ENCODE measurements at regions not wholly inside any gene's neighbourhood (a gene's known extent, or its start where the extent isn't known, plus 50 kb on each side); places are given as distances from the start of the nearest gene placed in this dataset.

DNA sequence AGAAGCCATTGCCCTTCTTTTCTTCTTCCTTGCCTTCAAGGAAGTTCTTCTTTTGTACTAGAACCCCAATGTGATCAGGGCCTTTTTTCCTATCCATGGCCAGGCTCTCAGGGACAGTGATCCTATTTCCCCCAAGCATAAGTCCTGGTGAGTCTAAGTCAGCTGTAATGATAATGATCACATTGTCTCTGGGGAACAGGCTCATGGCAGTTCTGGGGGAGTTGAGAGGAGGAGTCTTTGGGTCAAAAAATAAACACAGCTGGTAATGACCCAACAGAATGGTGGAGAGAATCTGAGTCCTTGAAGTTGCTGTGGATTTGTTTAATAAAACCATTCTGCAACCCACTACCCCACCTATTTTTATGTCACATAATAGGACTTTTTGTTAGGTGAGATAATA is 96.6 kb downstream of the SOCS6 start:
- Histone ChIP-seq H3K4me2 (ENCODE audit: low read depth, low read length) (no peak overlapping the region), H3K9ac (ENCODE audit: low read length) (no peak overlapping the region), H3F3A (ENCODE audit: insufficient read depth, low read length) (no peaks in the 10 kb centered on the region), H3K36me3 (replicated peaks; ENCODE audit: insufficient read depth, low read length) (no peaks in the 10 kb centered on the region), H3K9me3 (replicated peaks; ENCODE audit: insufficient read depth, low read length) (no peaks in the 10 kb centered on the region), H3K79me2 (ENCODE audit: low read length) (no peaks in the 10 kb centered on the region), H3K4me3 (ENCODE audit: low read length) (no peak overlapping the region), H3K9me2 (replicated peaks; ENCODE audit: insufficient read depth, low read length) (no peaks in the 10 kb centered on the region), H2AFZ (ENCODE audit: low read length) (no peak overlapping the region), H3K27ac (ENCODE audit: low read length) (no peak overlapping the region), H4K20me1 (ENCODE audit: insufficient read depth, low read length) (no peaks in the 10 kb centered on the region), H3K4me1 (ENCODE audit: low read length) (no peaks in the 10 kb centered on the region), H3K27me3 (replicated peaks; ENCODE audit: insufficient read depth, low read length) (no peaks in the 10 kb centered on the region)
- TF ChIP-seq EZH2 (optimal IDR thresholded peaks at IDR 0.05; ENCODE audit: low read depth, low read length) (no peak), EZH2phosphoT487 (IDR thresholded peaks at IDR 0.05; ENCODE audit: low read length) (no peak)
- TF ChIP-seq, protein P1, sequence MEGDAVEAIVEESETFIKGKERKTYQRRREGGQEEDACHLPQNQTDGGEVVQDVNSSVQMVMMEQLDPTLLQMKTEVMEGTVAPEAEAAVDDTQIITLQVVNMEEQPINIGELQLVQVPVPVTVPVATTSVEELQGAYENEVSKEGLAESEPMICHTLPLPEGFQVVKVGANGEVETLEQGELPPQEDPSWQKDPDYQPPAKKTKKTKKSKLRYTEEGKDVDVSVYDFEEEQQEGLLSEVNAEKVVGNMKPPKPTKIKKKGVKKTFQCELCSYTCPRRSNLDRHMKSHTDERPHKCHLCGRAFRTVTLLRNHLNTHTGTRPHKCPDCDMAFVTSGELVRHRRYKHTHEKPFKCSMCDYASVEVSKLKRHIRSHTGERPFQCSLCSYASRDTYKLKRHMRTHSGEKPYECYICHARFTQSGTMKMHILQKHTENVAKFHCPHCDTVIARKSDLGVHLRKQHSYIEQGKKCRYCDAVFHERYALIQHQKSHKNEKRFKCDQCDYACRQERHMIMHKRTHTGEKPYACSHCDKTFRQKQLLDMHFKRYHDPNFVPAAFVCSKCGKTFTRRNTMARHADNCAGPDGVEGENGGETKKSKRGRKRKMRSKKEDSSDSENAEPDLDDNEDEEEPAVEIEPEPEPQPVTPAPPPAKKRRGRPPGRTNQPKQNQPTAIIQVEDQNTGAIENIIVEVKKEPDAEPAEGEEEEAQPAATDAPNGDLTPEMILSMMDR (IDR thresholded peaks at IDR 0.05; ENCODE audit: low read length) = no peak
- no peak for DNase-seq

DNA sequence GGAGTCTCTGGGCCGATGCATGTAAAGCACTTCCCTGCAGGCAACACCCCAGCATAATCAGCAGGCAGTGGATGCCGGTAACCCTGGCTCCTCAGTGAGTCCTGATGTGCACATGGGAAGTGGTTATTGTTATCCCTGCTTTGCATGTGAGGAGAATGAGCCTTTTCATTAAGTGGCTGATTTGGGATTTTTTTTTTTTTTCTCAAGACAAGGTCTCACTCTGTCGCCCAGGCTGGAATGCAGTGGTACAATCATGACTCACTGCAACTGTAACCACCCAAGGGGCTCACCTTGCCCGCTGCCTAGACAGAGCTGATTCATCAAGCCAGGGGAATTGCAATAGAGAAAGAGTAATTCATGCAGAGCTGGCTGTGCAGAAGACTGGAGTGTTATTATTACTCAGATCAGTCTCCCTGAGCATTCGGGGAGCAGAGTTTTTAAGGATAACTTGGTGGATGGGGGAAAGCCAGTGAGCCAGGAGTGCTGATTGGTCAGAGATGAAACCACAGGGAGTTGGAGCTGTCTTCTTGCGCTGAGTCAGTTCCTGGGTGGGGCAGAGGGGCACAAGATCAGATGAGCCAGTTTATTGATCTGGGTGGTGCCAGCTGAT is 95.4 kb downstream of the SOCS6 start:
- H2AFZ ChIP-seq (ENCODE audit: low read length) = no peak overlapping the region
- no peaks in the 10 kb centered on the region for H3F3A ChIP-seq (ENCODE audit: insufficient read depth, low read length)
- no peaks in the 10 kb centered on the region for H3K27me3 ChIP-seq (replicated peaks; ENCODE audit: insufficient read depth, low read length)
- H3K9me3 ChIP-seq (replicated peaks; ENCODE audit: insufficient read depth, low read length) = no peaks in the 10 kb centered on the region
- H3K9me2 ChIP-seq (replicated peaks; ENCODE audit: insufficient read depth, low read length) = no peaks in the 10 kb centered on the region
- no peak overlapping the region for H3K27ac ChIP-seq (ENCODE audit: low read length)
- no peak overlapping the region for H3K4me2 ChIP-seq (ENCODE audit: low read depth, low read length)
- H3K4me3 ChIP-seq (ENCODE audit: low read length) = no peak overlapping the region
- no peak for DNase-seq
- H3K9ac ChIP-seq (ENCODE audit: low read length) = no peak overlapping the region
- TF ChIP-seq EZH2phosphoT487 (IDR thresholded peaks at IDR 0.05; ENCODE audit: low read length) = no peak
- TF ChIP-seq, protein P1 (IDR thresholded peaks at IDR 0.05; ENCODE audit: low read length) = no peak
- TF ChIP-seq EZH2 (optimal IDR thresholded peaks at IDR 0.05; ENCODE audit: low read depth, low read length) = no peak
- H3K36me3 ChIP-seq (replicated peaks; ENCODE audit: insufficient read depth, low read length) = no peaks in the 10 kb centered on the region
- no peaks in the 10 kb centered on the region for H3K4me1 ChIP-seq (ENCODE audit: low read length)
- H4K20me1 ChIP-seq (ENCODE audit: insufficient read depth, low read length) = no peaks in the 10 kb centered on the region
- no peaks in the 10 kb centered on the region for H3K79me2 ChIP-seq (ENCODE audit: low read length)

DNA sequence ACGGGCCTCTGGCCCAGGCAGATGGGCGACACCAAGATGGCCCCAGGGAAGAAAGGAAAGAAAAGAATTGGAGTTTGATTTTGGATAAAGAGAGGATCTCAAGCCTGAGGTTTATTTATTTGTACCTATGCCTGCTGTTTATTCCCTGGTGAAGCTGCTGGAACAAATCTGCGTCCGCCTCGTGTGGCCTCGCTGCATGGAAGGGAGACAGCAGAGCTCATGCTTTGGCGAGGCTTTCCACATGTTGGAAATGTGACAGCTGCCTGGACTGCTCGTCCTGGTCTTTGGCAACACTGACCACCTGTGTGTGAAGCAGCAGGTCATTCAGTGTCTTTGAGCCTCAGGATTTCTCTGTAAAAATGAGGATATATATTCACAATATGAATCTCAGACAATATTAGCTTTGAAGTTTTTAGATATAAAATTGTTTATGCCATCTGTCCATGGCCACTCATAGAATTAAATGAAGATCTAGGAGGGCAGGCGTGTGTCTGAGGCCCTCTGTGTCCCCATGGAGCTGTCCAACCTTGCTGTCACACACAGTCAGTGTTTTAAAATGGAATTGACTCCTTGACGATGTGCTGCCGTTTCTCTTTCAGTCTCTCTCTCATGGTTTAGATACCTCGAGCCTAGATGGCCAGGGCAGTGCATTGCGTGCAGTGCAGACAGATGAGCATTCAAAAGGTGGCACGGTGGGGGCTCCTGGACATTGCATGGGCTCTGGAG is 94.3 kb downstream of the SOCS6 start:
- H3K4me3 ChIP-seq (ENCODE audit: low read length) = no peak overlapping the region
- H3K9me2 ChIP-seq (replicated peaks; ENCODE audit: insufficient read depth, low read length) = no peaks in the 10 kb centered on the region
- H3K36me3 ChIP-seq (replicated peaks; ENCODE audit: insufficient read depth, low read length) = no peaks in the 10 kb centered on the region
- H3K27me3 ChIP-seq (replicated peaks; ENCODE audit: insufficient read depth, low read length) = no peaks in the 10 kb centered on the region
- no peak overlapping the region for H3K9ac ChIP-seq (ENCODE audit: low read length)
- no peak overlapping the region for H2AFZ ChIP-seq (ENCODE audit: low read length)
- TF ChIP-seq, protein P1 (IDR thresholded peaks at IDR 0.05; ENCODE audit: low read length) = no peak
- TF ChIP-seq EZH2 (optimal IDR thresholded peaks at IDR 0.05; ENCODE audit: low read depth, low read length) (no peak), EZH2phosphoT487 (IDR thresholded peaks at IDR 0.05; ENCODE audit: low read length) (no peak)
- no peaks in the 10 kb centered on the region for H3K9me3 ChIP-seq (replicated peaks; ENCODE audit: insufficient read depth, low read length)
- no peaks in the 10 kb centered on the region for H3K79me2 ChIP-seq (ENCODE audit: low read length)
- no peak for DNase-seq
- no peaks in the 10 kb centered on the region for H4K20me1 ChIP-seq (ENCODE audit: insufficient read depth, low read length)
- no peak overlapping the region for H3K27ac ChIP-seq (ENCODE audit: low read length)
- no peaks in the 10 kb centered on the region for H3K4me1 ChIP-seq (ENCODE audit: low read length)
- no peaks in the 10 kb centered on the region for H3F3A ChIP-seq (ENCODE audit: insufficient read depth, low read length)
- no peak overlapping the region for H3K4me2 ChIP-seq (ENCODE audit: low read depth, low read length)
